ENCODE measurements at regions not wholly inside any gene's neighbourhood (a gene's known extent, or its start where the extent isn't known, plus 50 kb on each side); places are given as distances from the start of the nearest gene placed in this dataset.

DNA sequence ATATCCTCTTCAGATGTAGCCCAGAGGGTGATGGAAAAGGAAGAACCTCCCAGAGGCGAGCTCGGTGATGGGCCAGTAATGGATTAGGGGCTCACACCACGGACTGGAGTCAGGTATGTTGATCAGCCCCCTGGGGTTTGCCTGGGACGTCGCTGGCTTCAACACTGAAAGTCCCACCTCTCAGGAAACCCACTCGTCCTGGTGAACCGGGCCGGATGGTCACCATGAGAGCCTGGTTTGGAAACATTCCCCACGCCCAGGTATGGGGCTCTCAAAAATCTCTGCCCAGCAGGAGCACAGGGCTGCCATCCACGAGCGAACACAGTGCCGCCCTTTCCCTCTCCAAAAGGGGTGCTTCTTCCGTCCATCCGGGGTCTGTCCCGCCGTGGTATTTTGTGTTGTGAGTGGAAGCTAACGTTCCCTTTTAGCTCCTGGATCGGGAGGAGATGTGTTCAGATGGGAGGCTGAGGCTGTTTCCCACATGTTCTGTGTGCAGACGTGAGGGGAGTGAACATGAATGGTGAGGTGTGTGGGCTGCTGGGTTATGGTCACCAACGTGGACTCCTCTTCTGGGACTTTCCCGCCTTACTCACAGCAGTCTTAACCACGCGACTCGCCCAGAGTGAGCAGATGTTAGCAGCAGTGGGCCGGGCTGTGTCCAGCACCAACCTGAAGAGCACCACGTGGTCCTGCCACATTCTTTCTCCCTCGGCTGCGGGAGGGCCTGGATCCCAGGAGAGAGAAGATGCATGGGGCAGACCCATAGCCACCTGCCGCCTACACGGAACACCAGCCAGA is 139.2 kb downstream of the KIF26A start:
- H3K4me3 ChIP-seq (ENCODE audit: low read depth in 1 of 2, low read length in 2 of 2) = no peak overlapping the region
- no peaks in the 10 kb centered on the region for H3K9me3 ChIP-seq (ENCODE audit: control insufficient read depth in 1 of 2, low read length in 2 of 2)
- no peak overlapping the region for H3K9ac ChIP-seq (ENCODE audit: low read depth in 1 of 2, low read length in 2 of 2)
- H3K27ac ChIP-seq (ENCODE audit: low read depth, low read length) = no peak overlapping the region
- peaks cover 0 to 5% of the 10 kb centered on the region in 2 donors for H3K27me3 ChIP-seq (ENCODE audit: control insufficient read depth in 1 of 2, insufficient read depth in 2 of 2, low read length in 2 of 2)
- no peaks in the 10 kb centered on the region for H3K36me3 ChIP-seq (ENCODE audit: control insufficient read depth in 1 of 2, insufficient read depth in 2 of 2, low read length in 2 of 2)
- peaks cover 3% of the 10 kb centered on the region in 2 donors for H3K4me1 ChIP-seq (ENCODE audit: control insufficient read depth in 1 of 2, insufficient read depth in 2 of 2, low read length in 2 of 2)

DNA sequence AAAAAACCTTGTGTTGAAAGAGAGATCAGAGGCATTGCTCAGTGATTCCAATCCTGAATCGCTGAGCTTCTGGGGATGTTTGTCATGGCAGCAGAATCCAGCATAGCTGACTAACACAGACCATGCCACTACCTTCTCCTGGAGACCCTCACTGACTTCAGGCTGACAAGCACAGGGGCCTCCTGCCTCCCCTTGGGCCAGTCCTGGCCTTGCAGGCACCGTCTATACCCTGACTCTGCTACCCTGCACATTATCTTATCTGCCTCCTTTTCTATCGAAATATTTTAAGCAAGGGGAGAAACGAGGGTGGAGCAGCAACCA is 139.8 kb downstream of the KIF26A start:
- H3K9ac ChIP-seq (ENCODE audit: low read depth in 1 of 2, low read length in 2 of 2) = no peak overlapping the region
- no peaks in the 10 kb centered on the region for H3K9me3 ChIP-seq (ENCODE audit: control insufficient read depth in 1 of 2, low read length in 2 of 2)
- H3K27me3 ChIP-seq (ENCODE audit: control insufficient read depth in 1 of 2, insufficient read depth in 2 of 2, low read length in 2 of 2) = peaks cover 0 to 5% of the 10 kb centered on the region in 2 donors

DNA sequence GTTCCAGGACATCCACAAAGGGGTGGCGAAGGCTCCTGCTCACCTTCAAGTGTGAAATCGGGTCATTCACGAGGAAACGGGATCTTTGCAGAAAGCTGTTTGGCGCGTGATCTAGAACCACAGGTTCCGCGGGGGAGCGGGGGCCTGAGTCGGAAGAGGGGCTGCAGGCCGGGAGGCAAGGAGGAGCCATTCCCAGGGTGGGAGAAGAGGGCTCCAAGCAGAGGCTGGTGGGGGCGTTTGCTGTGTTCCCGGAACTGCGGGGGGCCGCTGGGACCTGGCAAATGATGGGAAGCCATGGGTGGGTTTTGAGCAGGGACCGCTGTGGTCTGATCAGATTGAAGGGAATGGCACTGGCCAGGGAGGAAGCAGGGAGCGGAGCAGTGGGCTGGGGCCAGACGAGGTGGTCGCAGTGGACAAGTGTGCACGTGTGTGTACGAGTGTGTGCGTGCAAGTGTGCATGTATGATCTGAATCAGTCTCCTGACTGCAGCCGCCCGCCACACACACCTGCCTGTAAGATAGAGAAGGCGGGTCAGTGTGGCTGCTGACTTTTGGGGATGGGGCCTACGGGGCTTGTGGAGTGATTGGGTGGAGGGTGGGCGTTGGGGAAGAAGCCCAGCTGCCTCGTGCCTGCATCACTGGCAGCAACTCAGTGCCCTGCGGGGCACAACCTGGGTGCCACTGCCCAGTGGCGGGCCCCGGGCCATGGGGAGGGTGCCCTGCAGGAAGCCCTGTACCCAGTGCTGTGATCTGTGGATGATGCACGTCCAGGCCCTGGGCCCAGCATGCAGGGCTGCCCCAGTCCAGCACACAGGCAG is 141.9 kb downstream of the KIF26A start:
- Histone ChIP-seq H3K9ac (ENCODE audit: low read depth in 1 of 2, low read length in 2 of 2) (no peak overlapping the region), H3K4me1 (ENCODE audit: control insufficient read depth in 1 of 2, insufficient read depth in 2 of 2, low read length in 2 of 2) (peaks cover 11 to 19% of the 10 kb centered on the region in 2 donors), H3K36me3 (ENCODE audit: control insufficient read depth in 1 of 2, insufficient read depth in 2 of 2, low read length in 2 of 2) (no peaks in the 10 kb centered on the region), H3K9me3 (ENCODE audit: control insufficient read depth in 1 of 2, low read length in 2 of 2) (no peaks in the 10 kb centered on the region), H3K4me3 (ENCODE audit: low read depth in 1 of 2, low read length in 2 of 2) (no peak overlapping the region), H3K27me3 (ENCODE audit: control insufficient read depth in 1 of 2, insufficient read depth in 2 of 2, low read length in 2 of 2) (peaks cover 0 to 5% of the 10 kb centered on the region in 2 donors), H3K27ac (ENCODE audit: low read depth, low read length) (no peak overlapping the region)

More for the DNA sequence above, 139.8 kb downstream of the KIF26A start:
- Histone ChIP-seq H3K4me1 (ENCODE audit: control insufficient read depth in 1 of 2, insufficient read depth in 2 of 2, low read length in 2 of 2) (peaks cover 5 to 8% of the 10 kb centered on the region in 2 donors), H3K36me3 (ENCODE audit: control insufficient read depth in 1 of 2, insufficient read depth in 2 of 2, low read length in 2 of 2) (no peaks in the 10 kb centered on the region), H3K27ac (ENCODE audit: low read depth, low read length) (no peak overlapping the region), H3K4me3 (ENCODE audit: low read depth in 1 of 2, low read length in 2 of 2) (no peak overlapping the region)

GRCh38 chr14:104280902-104281767 is 142.7 kb downstream of the KIF26A start:
- peaks cover 11 to 19% of the 10 kb centered on the region in 2 donors for H3K4me1 ChIP-seq (ENCODE audit: control insufficient read depth in 1 of 2, insufficient read depth in 2 of 2, low read length in 2 of 2)
- no peak overlapping the region for H3K9ac ChIP-seq (ENCODE audit: low read depth in 1 of 2, low read length in 2 of 2)
- no peaks in the 10 kb centered on the region for H3K36me3 ChIP-seq (ENCODE audit: control insufficient read depth in 1 of 2, insufficient read depth in 2 of 2, low read length in 2 of 2)
- H3K4me3 ChIP-seq (ENCODE audit: low read depth in 1 of 2, low read length in 2 of 2) = no peak overlapping the region
- peaks cover 0 to 3% of the 10 kb centered on the region in 2 donors for H3K27me3 ChIP-seq (ENCODE audit: control insufficient read depth in 1 of 2, insufficient read depth in 2 of 2, low read length in 2 of 2)
- H3K9me3 ChIP-seq (ENCODE audit: control insufficient read depth in 1 of 2, low read length in 2 of 2) = no peaks in the 10 kb centered on the region
- H3K27ac ChIP-seq (ENCODE audit: low read depth, low read length) = no peak overlapping the region

GRCh38 chr14:104281768-104282301 is 143.4 kb downstream of the KIF26A start:
- no peak overlapping the region for H3K4me3 ChIP-seq (ENCODE audit: low read depth in 1 of 2, low read length in 2 of 2)
- H3K27ac ChIP-seq (ENCODE audit: low read depth, low read length) = no peak overlapping the region
- no peaks in the 10 kb centered on the region for H3K36me3 ChIP-seq (ENCODE audit: control insufficient read depth in 1 of 2, insufficient read depth in 2 of 2, low read length in 2 of 2)
- H3K9ac ChIP-seq (ENCODE audit: low read depth in 1 of 2, low read length in 2 of 2) = no peak overlapping the region
- no peaks in the 10 kb centered on the region for H3K9me3 ChIP-seq (ENCODE audit: control insufficient read depth in 1 of 2, low read length in 2 of 2)
- H3K27me3 ChIP-seq (ENCODE audit: control insufficient read depth in 1 of 2, insufficient read depth in 2 of 2, low read length in 2 of 2) = no peaks in the 10 kb centered on the region
- peaks cover 11 to 19% of the 10 kb centered on the region in 2 donors for H3K4me1 ChIP-seq (ENCODE audit: control insufficient read depth in 1 of 2, insufficient read depth in 2 of 2, low read length in 2 of 2)

- peaks cover 11 to 19% of the 10 kb centered on the region in 2 donors for H3K4me1 ChIP-seq (ENCODE audit: control insufficient read depth in 1 of 2, insufficient read depth in 2 of 2, low read length in 2 of 2)
- no peaks in the 10 kb centered on the region for H3K27me3 ChIP-seq (ENCODE audit: control insufficient read depth in 1 of 2, insufficient read depth in 2 of 2, low read length in 2 of 2)
- H3K9ac ChIP-seq (ENCODE audit: low read depth in 1 of 2, low read length in 2 of 2) = no peak overlapping the region
- H3K9me3 ChIP-seq (ENCODE audit: control insufficient read depth in 1 of 2, low read length in 2 of 2) = no peaks in the 10 kb centered on the region
- H3K36me3 ChIP-seq (ENCODE audit: control insufficient read depth in 1 of 2, insufficient read depth in 2 of 2, low read length in 2 of 2) = no peaks in the 10 kb centered on the region
- no peak overlapping the region for H3K4me3 ChIP-seq (ENCODE audit: low read depth in 1 of 2, low read length in 2 of 2)
- H3K27ac ChIP-seq (ENCODE audit: low read depth, low read length) = no peak overlapping the region
These were observed 144.2 kb downstream of the KIF26A start for GRCh38 chr14:104282332-104283196.

DNA sequence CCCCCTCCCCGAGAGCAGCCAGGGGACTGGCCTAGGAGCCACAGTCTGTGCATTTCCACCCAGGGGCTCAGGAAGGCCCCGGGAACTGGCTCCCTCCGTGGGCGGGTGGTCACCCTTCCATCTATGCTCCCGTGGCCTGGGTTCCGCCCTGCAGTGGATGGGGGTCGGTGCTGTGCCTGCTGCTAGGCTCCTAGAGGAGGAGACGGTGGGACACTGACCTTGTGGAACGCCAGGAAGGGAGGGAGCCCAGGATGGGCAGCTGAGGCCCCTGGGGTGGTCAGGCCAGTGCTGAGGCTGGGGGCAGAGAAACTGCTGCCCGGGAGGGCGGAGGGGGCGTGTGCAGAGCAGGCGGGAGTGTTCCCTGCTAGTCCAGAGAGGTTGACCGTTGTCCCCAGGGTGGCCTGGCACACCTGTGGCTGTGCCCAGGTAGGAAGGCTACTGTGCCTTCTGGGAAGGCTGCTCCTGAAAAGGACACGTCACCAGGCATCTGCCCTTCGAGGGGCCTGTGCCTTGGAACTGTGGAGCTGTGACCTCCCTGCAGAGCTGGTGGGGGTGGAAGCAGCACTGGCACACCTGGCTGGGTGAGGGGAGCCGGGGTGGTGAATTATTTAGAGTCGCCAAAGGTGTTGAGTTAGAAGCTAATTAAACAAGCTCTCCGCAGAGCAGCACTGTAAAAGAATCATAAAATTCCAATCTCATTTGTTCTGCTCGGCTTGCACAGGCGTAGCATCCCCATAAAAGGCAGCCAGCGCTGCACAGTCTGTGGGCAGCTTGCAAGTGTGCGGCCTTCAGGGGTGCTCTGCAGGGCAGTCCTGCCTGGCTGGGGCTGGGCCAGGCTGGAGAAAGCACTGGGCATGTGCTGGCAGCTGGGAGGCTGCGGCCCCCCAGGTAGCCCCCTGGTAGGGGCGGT is 145.1 kb downstream of the KIF26A start:
- Histone ChIP-seq H3K4me3 (ENCODE audit: low read depth in 1 of 2, low read length in 2 of 2) (no peak overlapping the region), H3K27me3 (ENCODE audit: control insufficient read depth in 1 of 2, insufficient read depth in 2 of 2, low read length in 2 of 2) (no peaks in the 10 kb centered on the region), H3K4me1 (ENCODE audit: control insufficient read depth in 1 of 2, insufficient read depth in 2 of 2, low read length in 2 of 2) (peaks cover 11 to 19% of the 10 kb centered on the region in 2 donors), H3K27ac (ENCODE audit: low read depth, low read length) (no peak overlapping the region), H3K9me3 (ENCODE audit: control insufficient read depth in 1 of 2, low read length in 2 of 2) (no peaks in the 10 kb centered on the region), H3K9ac (ENCODE audit: low read depth in 1 of 2, low read length in 2 of 2) (no peak overlapping the region), H3K36me3 (ENCODE audit: control insufficient read depth in 1 of 2, insufficient read depth in 2 of 2, low read length in 2 of 2) (no peaks in the 10 kb centered on the region)

- Histone ChIP-seq H3K4me1 (ENCODE audit: control insufficient read depth in 1 of 2, insufficient read depth in 2 of 2, low read length in 2 of 2) (peaks cover 11 to 19% of the 10 kb centered on the region in 2 donors), H3K9ac (ENCODE audit: low read depth in 1 of 2, low read length in 2 of 2) (no peak overlapping the region), H3K27ac (ENCODE audit: low read depth, low read length) (no peak overlapping the region), H3K36me3 (ENCODE audit: control insufficient read depth in 1 of 2, insufficient read depth in 2 of 2, low read length in 2 of 2) (no peaks in the 10 kb centered on the region), H3K4me3 (ENCODE audit: low read depth in 1 of 2, low read length in 2 of 2) (no peak overlapping the region), H3K27me3 (ENCODE audit: control insufficient read depth in 1 of 2, insufficient read depth in 2 of 2, low read length in 2 of 2) (no peaks in the 10 kb centered on the region), H3K9me3 (ENCODE audit: control insufficient read depth in 1 of 2, low read length in 2 of 2) (peaks cover 0 to 5% of the 10 kb centered on the region in 2 donors)
These were observed 145.8 kb downstream of the KIF26A start for GRCh38 chr14:104284107-104284592.

Data from duodenal mucosa (tissue), 2 donors.